ENCODE measurements at regions not wholly inside any gene's neighbourhood (a gene's known extent, or its start where the extent isn't known, plus 50 kb on each side); places are given as distances from the start of the nearest gene placed in this dataset.

GRCh38 chr11:95461858-95462257, 230.9 kb upstream of the SESN3 start:
- TF ChIP-seq CTCF (IDR thresholded peaks at IDR 0.05) (no peak), POLR2A (IDR thresholded peaks at IDR 0.05) (no peak), EP300 (IDR thresholded peaks at IDR 0.05) (no peak)

All from ovary (tissue), 3 donors.